HCT116 (cell line): ENCODE measurements at regions not wholly inside any gene's neighbourhood (a gene's known extent, or its start where the extent isn't known, plus 50 kb on each side); places are given as distances from the start of the nearest gene placed in this dataset.

Experiments used
- ATAC-seq: fragments of 200-7000 bp; cut with Tn5 transposase; 2 replicates; pipeline ENCODE4 v1.9.1; 2020; ENCODE audit warnings: mild to moderate bottlenecking, moderate library complexity
- BruUV-seq: library from RNA; stranded (reverse); fragments of 400-500 nt; replicated peaks from 2 replicates; lab custom pipeline; 2021; lab: Mats Ljungman, UMichigan
- CTCF ChIA-PET: fragments of 300-600 bp; sonication (Branson Sonifier 250); formaldehyde crosslinking; loops from one replicate; lab custom pipeline; 2021; ENCODE audit warnings: antibody characterized with exemption; lab: Charles Lee
- POLR2A ChIA-PET: fragments of 300-600, 350-600 bp; sonication (Branson Sonifier 250); formaldehyde crosslinking; loops from one replicate; lab custom pipeline; 2021; ENCODE audit warnings: antibody characterized with exemption; lab: Charles Lee
- RAD21 ChIA-PET, 2 experiments: fragments of 300-600 bp; sonication (Branson Sonifier 250); formaldehyde crosslinking; loops; one replicate each; lab custom pipeline; 2023; ENCODE audit warnings: low total read pairs in 2 of 2; ENCODE audit not compliant: uncharacterized antibody in 2 of 2, unreplicated experiment in 2 of 2, low non-redundant PET in 1 of 2; lab: Charles Lee
- DNase-seq: peaks from one replicate; pipeline ENCODE4 v3.0.0-alpha.2; 2010; ENCODE audit warnings: low read depth, low spot score
- H2AFZ ChIP-seq: fragments of 200-600 bp; shearing (Covaris generic), sonication (generic); 2 replicates; pipeline ENCODE4 v1.6.1; 2017; ENCODE audit warnings: low read depth, mixed run types, mixed read lengths, antibody characterized with exemption, low read length; ENCODE audit not compliant: poor library complexity, severe bottlenecking
- H3K27ac ChIP-seq: 2 replicates; pipeline ENCODE4 v1.5.1; 2012; ENCODE audit warnings: low read depth, low read length
- H3K27me3 ChIP-seq: fragments of 200-600 bp; sonication (generic); 2 replicates; pipeline ENCODE4 v1.6.1; 2016; ENCODE audit warnings: mixed run types, low read length, mixed read lengths; ENCODE audit not compliant: insufficient read depth
- H3K36me3 ChIP-seq, 2 experiments: fragments of 200-500 bp in 1 of 2; fragments of 200-600 bp in 1 of 2; sonication (Bioruptor generic) in 1 of 2; sonication (generic) in 1 of 2; 2 replicates each; pipeline versions ENCODE4 v1.5.1 to v1.6.1; 2014 to 2016; ENCODE audit warnings: low read length in 2 of 2, inconsistent platforms in 1 of 2, mixed read lengths in 1 of 2, mixed run types in 1 of 2; ENCODE audit not compliant: insufficient read depth in 2 of 2, control insufficient read depth in 1 of 2
- H3K4me1 ChIP-seq, 2 experiments: fragments of 200-600 bp in 1 of 2; sonication (generic) in 1 of 2; 2 replicates each; pipeline versions ENCODE4 v1.5.1 to v1.6.1; 2012 to 2017; ENCODE audit warnings: low read length in 2 of 2, inconsistent platforms in 1 of 2, mild to moderate bottlenecking in 1 of 2, mixed read lengths in 1 of 2, mixed run types in 1 of 2, moderate library complexity in 1 of 2; ENCODE audit not compliant: insufficient read depth in 2 of 2, control insufficient read depth in 1 of 2
- H3K4me2 ChIP-seq: fragments of 200-600 bp; sonication (generic); 2 replicates; pipeline ENCODE4 v1.6.1; 2017; ENCODE audit warnings: mixed run types, low read length, mixed read lengths
- H3K4me3 ChIP-seq, 2 experiments: fragments of 200-600 bp in 1 of 2; sonication (generic) in 1 of 2; replicated peaks in 1 of 2; 2 replicates each; pipeline ENCODE4 v1.5.1; 2011 to 2016; ENCODE audit warnings: low read length in 2 of 2, control low read depth in 1 of 2, low read depth in 1 of 2, mild to moderate bottlenecking in 1 of 2, mixed read lengths in 1 of 2, mixed run types in 1 of 2
- H3K79me2 ChIP-seq: fragments of 200-600 bp; sonication (generic); 2 replicates; pipeline ENCODE4 v1.6.1; 2017; ENCODE audit warnings: mild to moderate bottlenecking, mixed run types, low read length, moderate library complexity, mixed read lengths; ENCODE audit not compliant: insufficient read depth
- H3K9ac ChIP-seq: fragments of 200-600 bp; sonication (generic); 2 replicates; pipeline ENCODE4 v1.6.1; 2016; ENCODE audit warnings: low read length, mixed read lengths
- H3K9me2 ChIP-seq: fragments of 200-600 bp; sonication (generic), shearing (Covaris generic); 2 replicates; pipeline ENCODE4 v1.6.1; 2017; ENCODE audit warnings: mixed run types, mild to moderate bottlenecking, moderate library complexity; ENCODE audit not compliant: insufficient read depth
- H3K9me3 ChIP-seq, 2 experiments: fragments of 200-500 bp in 1 of 2; fragments of 200-600 bp in 1 of 2; sonication (Bioruptor generic) in 1 of 2; sonication (generic) in 1 of 2; 2 replicates each; pipeline ENCODE4 v1.6.1; 2014 to 2017; ENCODE audit warnings: low read length in 2 of 2, mixed read lengths in 2 of 2, inconsistent platforms in 1 of 2, low read depth in 1 of 2, mild to moderate bottlenecking in 1 of 2, mixed run types in 1 of 2, moderate library complexity in 1 of 2; ENCODE audit not compliant: control insufficient read depth in 1 of 2, insufficient read depth in 1 of 2
- H4K20me1 ChIP-seq: fragments of 200-600 bp; sonication (generic), shearing (Covaris generic); 2 replicates; pipeline ENCODE4 v1.6.1; 2017; ENCODE audit warnings: mixed run types, mild to moderate bottlenecking, moderate library complexity; ENCODE audit not compliant: insufficient read depth
- ATF3 ChIP-seq: IDR thresholded peaks from 2 replicates; pipeline ENCODE4 v1.6.1; 2012
- CBX3 ChIP-seq: IDR thresholded peaks from 2 replicates; pipeline ENCODE4 v1.6.1; 2012; ENCODE audit warnings: low read depth
- CEBPB ChIP-seq: IDR thresholded peaks from 2 replicates; pipeline ENCODE4 v1.6.1; 2012; ENCODE audit warnings: low read depth
- CTCF ChIP-seq, 3 experiments: fragments of 200-600 bp in 1 of 3; sonication (generic) in 1 of 3; IDR thresholded peaks in 2 of 3; conservative IDR thresholded peaks in 1 of 3; 2 replicates each; pipeline ENCODE4 v1.5.1; 2012 to 2017; ENCODE audit warnings: low read depth in 2 of 3, low read length in 2 of 3, antibody characterized with exemption in 1 of 3, borderline replicate concordance in 1 of 3, control low read depth in 1 of 3, mild to moderate bottlenecking in 1 of 3, mixed read lengths in 1 of 3, mixed run types in 1 of 3, moderate library complexity in 1 of 3; ENCODE audit not compliant: insufficient read depth in 1 of 3
- EZH2 ChIP-seq: fragments of 200-600 bp; sonication (generic); IDR thresholded peaks from 2 replicates; pipeline ENCODE4 v1.6.1; 2017; ENCODE audit warnings: antibody characterized with exemption, mixed run types
- EZH2phosphoT487 ChIP-seq: fragments of 200-600 bp; IDR thresholded peaks from 2 replicates; pipeline ENCODE4 v1.6.1; 2018; ENCODE audit warnings: antibody characterized with exemption, borderline replicate concordance
- FOSL1 ChIP-seq: IDR thresholded peaks from 2 replicates; pipeline ENCODE4 v1.6.1; 2012; ENCODE audit warnings: low read depth
- RAD21 ChIP-seq: IDR thresholded peaks from 2 replicates; pipeline ENCODE4 v1.6.1; 2012; ENCODE audit warnings: low read depth, mild to moderate bottlenecking
- SRF ChIP-seq: IDR thresholded peaks from 2 replicates; pipeline ENCODE4 v1.6.1; 2012; ENCODE audit warnings: low read depth
- ZFX ChIP-seq: fragments of 450-650 bp; IDR thresholded peaks from 2 replicates; pipeline ENCODE4 v1.6.1; 2017
- ZNF274 ChIP-seq: fragments of 200-500 bp; sonication (Bioruptor generic); IDR thresholded peaks from 2 replicates; pipeline ENCODE4 v1.6.1; 2014; ENCODE audit warnings: mild to moderate bottlenecking, low read depth, low read length, inconsistent platforms
- intact Hi-C: fragments of 100-400 bp; cut with micrococcal nuclease; formaldehyde crosslinking; loops from 2 replicates; pipeline ENCODE4 v1.10.0; 2022

- intact Hi-C loops = no loop called here
- no peak overlapping the region for H2AFZ ChIP-seq
- no peak overlapping the region for H3K9ac ChIP-seq
- H3K9me2 ChIP-seq = no peaks in the 10 kb centered on the region
- BruUV-seq = no TSS peak
- H3K27ac ChIP-seq = no peak overlapping the region
- ATAC-seq = no peak
- H3K4me2 ChIP-seq = no peak overlapping the region
- H4K20me1 ChIP-seq = no peaks in the 10 kb centered on the region
- ChIA-PET RAD21 (no interaction called here), POLR2A (no interaction called here), CTCF (no interaction called here)
- no peak for DNase-seq
- H3K9me3 ChIP-seq = no peaks in the 10 kb centered on the region
- H3K4me1 ChIP-seq = no peaks in the 10 kb centered on the region
- H3K79me2 ChIP-seq = no peaks in the 10 kb centered on the region
- H3K4me3 ChIP-seq = no peak overlapping the region
- H3K27me3 ChIP-seq = peaks cover 50% of the 10 kb centered on the region
- TF ChIP-seq RAD21 (no peak), EZH2 (no peak), CBX3 (no peak), ATF3 (no peak), SRF (no peak), ZFX (no peak), CEBPB (no peak), FOSL1 (no peak), ZNF274 (no peak), EZH2phosphoT487 (no peak), CTCF (IDR thresholded peaks at IDR 0.05 in 2 of 3, conservative IDR thresholded peaks at IDR 0.05 in 1 of 3; ENCODE audit: borderline replicate concordance in 1 of 3, insufficient read depth in 1 of 3, low read depth in 2 of 3, low read length in 2 of 3) (no peak)
- H3K36me3 ChIP-seq = no peaks in the 10 kb centered on the region
These were observed 114.0 kb upstream of the OBI1 start for GRCh38 chr13:78772933-78773332.
